Transverse colon (tissue), 4 donors: ENCODE measurements at regions not wholly inside any gene's neighbourhood (a gene's known extent, or its start where the extent isn't known, plus 50 kb on each side); places are given as distances from the start of the nearest gene placed in this dataset.
A peak's percentile ranks its signal among the peaks of the same experiment; 100 is the strongest.

Source experiments
- DNase-seq: peaks from one replicate; pipeline ENCODE4 v3.0.0-alpha.2; 2019
- H3K27ac ChIP-seq, 4 donors: fragments of 200-600 bp; sonication (generic); 2 replicates each; pipeline ENCODE4 v1.5.1; 2016 to 2018; ENCODE audit warnings: inconsistent platforms in 4 of 4
- H3K27me3 ChIP-seq: fragments of 200-600 bp; sonication (generic); 2 replicates; pipeline ENCODE4 v1.5.1; 2017; ENCODE audit warnings: inconsistent platforms
- H3K36me3 ChIP-seq, 4 donors: fragments of 200-600 bp; sonication (generic); 2 replicates each; pipeline ENCODE4 v1.5.1; 2017 to 2019; ENCODE audit warnings: inconsistent platforms in 4 of 4
- H3K4me1 ChIP-seq, 4 donors: fragments of 200-600 bp; sonication (generic); 2 replicates each; pipeline ENCODE4 v1.5.1; 2017 to 2020; ENCODE audit warnings: inconsistent platforms in 4 of 4
- H3K4me3 ChIP-seq, 4 donors: fragments of 200-600 bp; sonication (generic); 1 replicate in 1 of 4; 2 replicates in 3 of 4; pipeline versions ENCODE4 v1.5.1 to v1.6.1; 2017 to 2019; ENCODE audit warnings: inconsistent platforms in 4 of 4
- H3K9me3 ChIP-seq, 2 donors: fragments of 200-600 bp; sonication (generic); 2 replicates each; pipeline ENCODE4 v1.5.1; 2017 to 2019; ENCODE audit warnings: inconsistent platforms in 2 of 2
- CTCF ChIP-seq, 5 experiments: fragments of 200-600 bp in 3 of 5; fragments of 450-650 bp in 2 of 5; sonication (generic) in 3 of 5; IDR thresholded peaks; 1 replicate in 2 of 5; 2 replicates in 3 of 5; pipeline ENCODE4 v1.5.1; 2016 to 2017; ENCODE audit warnings: antibody characterized with exemption in 5 of 5, inconsistent platforms in 3 of 5, mild to moderate bottlenecking in 2 of 5, moderate library complexity in 1 of 5
- EP300 ChIP-seq: sonication (generic); formaldehyde crosslinking; IDR thresholded peaks from one replicate; pipeline ENCODE4 v1.6.1; 2017; ENCODE audit warnings: antibody characterized with exemption, low read depth
- POLR2A ChIP-seq: fragments of 450-650 bp; IDR thresholded peaks from one replicate; pipeline ENCODE4 v1.6.1; 2016; ENCODE audit warnings: antibody characterized with exemption, mild to moderate bottlenecking, moderate library complexity
- POLR2AphosphoS5 ChIP-seq, 3 donors: sonication (generic); formaldehyde crosslinking; IDR thresholded peaks; one replicate each; pipeline ENCODE4 v1.6.1; 2016; ENCODE audit warnings: antibody characterized with exemption in 3 of 3
- WGBS, 2 donors: methylation state at CpG; one replicate each; pipeline ENCODE4 v1.1.5; 2018; ENCODE audit warnings: low coverage in 1 of 2; 5-methylcytosine and 5-hydroxymethylcytosine counted together
- in situ Hi-C, 4 donors: fragments of 200-750 bp; cut with MboI; loops; one replicate each; pipeline versions ENCODE4 v1.15.0 to v1.15.1; 2017; ENCODE audit warnings: low sequenced_read_pairs in 3 of 4, low pct_ligation_motif_present in 1 of 4, low pct_unique_long_range_greater_than_20kb in 1 of 4
- intact Hi-C: fragments of 100-400 bp; cut with DNase I; formaldehyde crosslinking; loops from one replicate; pipeline ENCODE4 v1.15.1; 2023; ENCODE audit warnings: low total_unique reads

- 45 to 60% methylated on average over 2 to 5 of the region's 5 CpGs for WGBS, 2 donors
- Histone ChIP-seq H3K9me3 (no peaks in the 10 kb centered on the region), H3K4me3 (no peak overlapping the region), H3K27ac (no peak overlapping the region), H3K36me3 (no peaks in the 10 kb centered on the region), H3K27me3 (no peaks in the 10 kb centered on the region), H3K4me1 (no peaks in the 10 kb centered on the region)
- in situ Hi-C loops: no loop called here
- DNase-seq: peak; percentile 11
- TF ChIP-seq POLR2A (no peak), CTCF (IDR thresholded peaks at IDR 0.05) (no peak), POLR2AphosphoS5 (IDR thresholded peaks at IDR 0.05) (no peak), EP300 (no peak)
- intact Hi-C loops: no loop called here
These were observed 113.5 kb downstream of the VSIG4 start for GRCh38 chrX:65926095-65927019.

- H3K36me3 ChIP-seq: no peaks in the 10 kb centered on the region
- H3K4me1 ChIP-seq: no peaks in the 10 kb centered on the region
- no peak overlapping the region for H3K4me3 ChIP-seq
- H3K27ac ChIP-seq: no peak overlapping the region
- TF ChIP-seq EP300 (no peak), POLR2AphosphoS5 (IDR thresholded peaks at IDR 0.05) (no peak), POLR2A (no peak), CTCF (IDR thresholded peaks at IDR 0.05) (no peak)
- in situ Hi-C loops: no loop called here
- no peak for DNase-seq
- intact Hi-C loops: no loop called here
- 82 to 100% methylated on average over 2 to 3 of the region's 3 CpGs for WGBS, 2 donors
- no peaks in the 10 kb centered on the region for H3K27me3 ChIP-seq
- H3K9me3 ChIP-seq: no peaks in the 10 kb centered on the region
These were observed 114.3 kb downstream of the VSIG4 start for GRCh38 chrX:65925592-65925991.

GRCh38 chrX:65925005-65925404 lies 114.9 kb downstream of the VSIG4 start:
- TF ChIP-seq POLR2A (no peak), EP300 (no peak), POLR2AphosphoS5 (IDR thresholded peaks at IDR 0.05) (no peak), CTCF (IDR thresholded peaks at IDR 0.05) (no peak)
- H3K27me3 ChIP-seq: no peaks in the 10 kb centered on the region
- no peak overlapping the region for H3K27ac ChIP-seq
- H3K36me3 ChIP-seq: no peaks in the 10 kb centered on the region
- no peak for DNase-seq
- 60% methylated on average over 3 of the region's 3 CpGs; no CpG with 5 or more reads in 1 of the 2 donors for WGBS, 2 donors
- H3K4me3 ChIP-seq: no peak overlapping the region
- in situ Hi-C loops (no loop called here), intact Hi-C loops (no loop called here)
- H3K9me3 ChIP-seq: no peaks in the 10 kb centered on the region
- no peaks in the 10 kb centered on the region for H3K4me1 ChIP-seq

- in situ Hi-C loops (no loop called here), intact Hi-C loops (no loop called here)
- no peaks in the 10 kb centered on the region for H3K36me3 ChIP-seq
- TF ChIP-seq EP300: no peak
- no peak for TF ChIP-seq CTCF (IDR thresholded peaks at IDR 0.05)
- no peak for TF ChIP-seq POLR2A
- no peak for TF ChIP-seq POLR2AphosphoS5 (IDR thresholded peaks at IDR 0.05)
- DNase-seq: no peak
- WGBS, 2 donors: 55% methylated on average over 2 of the region's 2 CpGs; no CpG with 5 or more reads in 1 of the 2 donors
- H3K27ac ChIP-seq: no peak overlapping the region
- no peaks in the 10 kb centered on the region for H3K4me1 ChIP-seq
- no peaks in the 10 kb centered on the region for H3K9me3 ChIP-seq
- no peaks in the 10 kb centered on the region for H3K27me3 ChIP-seq
- no peak overlapping the region for H3K4me3 ChIP-seq
These were observed 118.5 kb downstream of the VSIG4 start for GRCh38 chrX:65921363-65921762.
